OCI-LY7 (cell line): ENCODE measurements at regions not wholly inside any gene's neighbourhood (a gene's known extent, or its start where the extent isn't known, plus 50 kb on each side); places are given as distances from the start of the nearest gene placed in this dataset.

Source experiments
- EZH2phosphoT487 ChIP-seq: fragments of 200-600 bp; sonication (generic); IDR thresholded peaks from 2 replicates; pipeline ENCODE4 v1.6.1; 2018; ENCODE audit warnings: low read depth, borderline replicate concordance, mild to moderate bottlenecking, mixed run types, antibody characterized with exemption, low read length, moderate library complexity, mixed read lengths
- TF ChIP-seq, protein P1 (sequence below): fragments of 200-600 bp; sonication (generic); conservative IDR thresholded peaks from 2 replicates; pipeline ENCODE4 v1.5.1; 2014; ENCODE audit warnings: mild to moderate bottlenecking, antibody characterized with exemption, low read length, moderate library complexity, mixed read lengths

DNA sequence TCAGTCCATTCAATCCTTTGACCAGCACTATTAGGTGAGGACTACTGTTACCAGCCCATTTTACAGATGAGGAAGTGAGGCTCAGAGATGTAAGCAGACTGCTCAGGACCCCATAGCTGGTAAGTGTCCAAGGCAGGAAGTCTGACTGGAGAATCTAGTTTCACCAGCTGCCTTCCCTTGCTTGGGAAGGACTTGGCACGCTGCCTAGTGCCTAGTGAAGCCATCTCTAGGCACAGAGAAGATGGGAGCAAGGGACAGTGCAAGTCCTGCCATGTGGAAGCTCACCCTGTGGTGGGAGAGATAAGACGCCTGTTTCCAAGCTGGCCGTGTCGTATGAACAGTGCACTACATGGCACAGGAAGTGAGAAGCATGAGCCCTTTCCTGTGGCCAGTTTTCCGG, 111.8 kb upstream of the TMC3 start:
- TF ChIP-seq EZH2phosphoT487: no peak
- TF ChIP-seq, protein P1, sequence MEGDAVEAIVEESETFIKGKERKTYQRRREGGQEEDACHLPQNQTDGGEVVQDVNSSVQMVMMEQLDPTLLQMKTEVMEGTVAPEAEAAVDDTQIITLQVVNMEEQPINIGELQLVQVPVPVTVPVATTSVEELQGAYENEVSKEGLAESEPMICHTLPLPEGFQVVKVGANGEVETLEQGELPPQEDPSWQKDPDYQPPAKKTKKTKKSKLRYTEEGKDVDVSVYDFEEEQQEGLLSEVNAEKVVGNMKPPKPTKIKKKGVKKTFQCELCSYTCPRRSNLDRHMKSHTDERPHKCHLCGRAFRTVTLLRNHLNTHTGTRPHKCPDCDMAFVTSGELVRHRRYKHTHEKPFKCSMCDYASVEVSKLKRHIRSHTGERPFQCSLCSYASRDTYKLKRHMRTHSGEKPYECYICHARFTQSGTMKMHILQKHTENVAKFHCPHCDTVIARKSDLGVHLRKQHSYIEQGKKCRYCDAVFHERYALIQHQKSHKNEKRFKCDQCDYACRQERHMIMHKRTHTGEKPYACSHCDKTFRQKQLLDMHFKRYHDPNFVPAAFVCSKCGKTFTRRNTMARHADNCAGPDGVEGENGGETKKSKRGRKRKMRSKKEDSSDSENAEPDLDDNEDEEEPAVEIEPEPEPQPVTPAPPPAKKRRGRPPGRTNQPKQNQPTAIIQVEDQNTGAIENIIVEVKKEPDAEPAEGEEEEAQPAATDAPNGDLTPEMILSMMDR: no peak
